ENCODE measurements at regions not wholly inside any gene's neighbourhood (a gene's known extent, or its start where the extent isn't known, plus 50 kb on each side); places are given as distances from the start of the nearest gene placed in this dataset.

- TF ChIP-seq, protein P1, sequence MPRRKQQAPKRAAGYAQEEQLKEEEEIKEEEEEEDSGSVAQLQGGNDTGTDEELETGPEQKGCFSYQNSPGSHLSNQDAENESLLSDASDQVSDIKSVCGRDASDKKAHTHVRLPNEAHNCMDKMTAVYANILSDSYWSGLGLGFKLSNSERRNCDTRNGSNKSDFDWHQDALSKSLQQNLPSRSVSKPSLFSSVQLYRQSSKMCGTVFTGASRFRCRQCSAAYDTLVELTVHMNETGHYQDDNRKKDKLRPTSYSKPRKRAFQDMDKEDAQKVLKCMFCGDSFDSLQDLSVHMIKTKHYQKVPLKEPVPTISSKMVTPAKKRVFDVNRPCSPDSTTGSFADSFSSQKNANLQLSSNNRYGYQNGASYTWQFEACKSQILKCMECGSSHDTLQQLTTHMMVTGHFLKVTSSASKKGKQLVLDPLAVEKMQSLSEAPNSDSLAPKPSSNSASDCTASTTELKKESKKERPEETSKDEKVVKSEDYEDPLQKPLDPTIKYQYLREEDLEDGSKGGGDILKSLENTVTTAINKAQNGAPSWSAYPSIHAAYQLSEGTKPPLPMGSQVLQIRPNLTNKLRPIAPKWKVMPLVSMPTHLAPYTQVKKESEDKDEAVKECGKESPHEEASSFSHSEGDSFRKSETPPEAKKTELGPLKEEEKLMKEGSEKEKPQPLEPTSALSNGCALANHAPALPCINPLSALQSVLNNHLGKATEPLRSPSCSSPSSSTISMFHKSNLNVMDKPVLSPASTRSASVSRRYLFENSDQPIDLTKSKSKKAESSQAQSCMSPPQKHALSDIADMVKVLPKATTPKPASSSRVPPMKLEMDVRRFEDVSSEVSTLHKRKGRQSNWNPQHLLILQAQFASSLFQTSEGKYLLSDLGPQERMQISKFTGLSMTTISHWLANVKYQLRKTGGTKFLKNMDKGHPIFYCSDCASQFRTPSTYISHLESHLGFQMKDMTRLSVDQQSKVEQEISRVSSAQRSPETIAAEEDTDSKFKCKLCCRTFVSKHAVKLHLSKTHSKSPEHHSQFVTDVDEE (CRISPR knock-in tag; IDR thresholded peaks at IDR 0.05) = no peak
- TF ChIP-seq ARNTL (CRISPR knock-in tag; IDR thresholded peaks at IDR 0.05; ENCODE audit: borderline replicate concordance, low read depth) (no peak), TOX (CRISPR knock-in tag; IDR thresholded peaks at IDR 0.05; ENCODE audit: borderline replicate concordance) (no peak), ZNF565 (CRISPR knock-in tag; conservative IDR thresholded peaks at IDR 0.05; ENCODE audit: low read depth) (no peak), ISL1 (CRISPR knock-in tag; IDR thresholded peaks at IDR 0.05) (no peak), ZFP3 (CRISPR knock-in tag; IDR thresholded peaks at IDR 0.05) (no peak), RARB (CRISPR knock-in tag; IDR thresholded peaks at IDR 0.05) (no peak), PPARA (CRISPR knock-in tag; IDR thresholded peaks at IDR 0.05; ENCODE audit: borderline replicate concordance) (no peak), GLIS3 (CRISPR knock-in tag; IDR thresholded peaks at IDR 0.05) (no peak), ZNF8 (CRISPR knock-in tag; IDR thresholded peaks at IDR 0.05) (no peak)
- ATAC-seq = no peak
These were observed 192.7 kb downstream of the GALR1 start for GRCh38 chr18:77442393-77442792.

DNA sequence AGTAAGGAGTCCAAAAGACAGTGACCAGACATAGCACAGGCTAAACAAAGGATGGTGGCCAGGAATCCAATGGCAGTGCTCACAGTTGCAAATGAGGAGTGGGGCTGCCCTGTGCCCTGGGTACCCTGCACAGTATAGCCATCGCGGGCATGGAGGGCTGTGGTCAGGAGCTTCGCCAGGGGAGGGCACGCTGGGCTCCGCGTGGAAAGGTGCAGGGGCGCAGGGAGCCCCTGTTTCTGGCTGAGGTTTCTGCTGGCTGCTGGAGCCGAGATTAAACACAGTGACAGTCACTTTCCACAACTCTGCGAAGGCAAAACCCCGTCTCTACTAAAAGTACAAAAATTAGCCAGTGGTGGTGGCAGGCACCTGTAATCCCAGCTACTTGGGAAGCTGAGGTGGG, 194.7 kb downstream of the GALR1 start:
- ATAC-seq = no peak
- TF ChIP-seq ZFP30 (CRISPR knock-in tag; IDR thresholded peaks at IDR 0.05) (no peak), ARNTL (CRISPR knock-in tag; IDR thresholded peaks at IDR 0.05; ENCODE audit: borderline replicate concordance, low read depth) (no peak), ESRRG (CRISPR knock-in tag; IDR thresholded peaks at IDR 0.05) (no peak), ISL1 (CRISPR knock-in tag; IDR thresholded peaks at IDR 0.05) (no peak), TOX (CRISPR knock-in tag; IDR thresholded peaks at IDR 0.05; ENCODE audit: borderline replicate concordance) (no peak), PPARA (CRISPR knock-in tag; IDR thresholded peaks at IDR 0.05; ENCODE audit: borderline replicate concordance) (no peak), OSR1 (CRISPR knock-in tag; IDR thresholded peaks at IDR 0.05) (no peak), TCF4 (CRISPR knock-in tag; IDR thresholded peaks at IDR 0.05; ENCODE audit: borderline replicate concordance) (no peak), BACH2 (CRISPR knock-in tag; IDR thresholded peaks at IDR 0.05; ENCODE audit: borderline replicate concordance) (no peak), RARB (CRISPR knock-in tag; IDR thresholded peaks at IDR 0.05) (no peak), POU6F1 (CRISPR knock-in tag; IDR thresholded peaks at IDR 0.05; ENCODE audit: borderline replicate concordance, low read depth) (no peak), ZNF8 (CRISPR knock-in tag; IDR thresholded peaks at IDR 0.05) (no peak), ZNF565 (CRISPR knock-in tag; conservative IDR thresholded peaks at IDR 0.05; ENCODE audit: low read depth) (no peak), ZFP3 (CRISPR knock-in tag; IDR thresholded peaks at IDR 0.05) (no peak), PATZ1 (CRISPR knock-in tag; IDR thresholded peaks at IDR 0.05; ENCODE audit: borderline replicate concordance) (no peak), ZC3H10 (CRISPR knock-in tag; IDR thresholded peaks at IDR 0.05) (no peak), GLIS3 (CRISPR knock-in tag; IDR thresholded peaks at IDR 0.05) (no peak), CSDC2 (CRISPR knock-in tag; IDR thresholded peaks at IDR 0.05) (no peak)
- TF ChIP-seq, protein P1 (CRISPR knock-in tag; IDR thresholded peaks at IDR 0.05) = no peak
- TF ChIP-seq, protein P2, sequence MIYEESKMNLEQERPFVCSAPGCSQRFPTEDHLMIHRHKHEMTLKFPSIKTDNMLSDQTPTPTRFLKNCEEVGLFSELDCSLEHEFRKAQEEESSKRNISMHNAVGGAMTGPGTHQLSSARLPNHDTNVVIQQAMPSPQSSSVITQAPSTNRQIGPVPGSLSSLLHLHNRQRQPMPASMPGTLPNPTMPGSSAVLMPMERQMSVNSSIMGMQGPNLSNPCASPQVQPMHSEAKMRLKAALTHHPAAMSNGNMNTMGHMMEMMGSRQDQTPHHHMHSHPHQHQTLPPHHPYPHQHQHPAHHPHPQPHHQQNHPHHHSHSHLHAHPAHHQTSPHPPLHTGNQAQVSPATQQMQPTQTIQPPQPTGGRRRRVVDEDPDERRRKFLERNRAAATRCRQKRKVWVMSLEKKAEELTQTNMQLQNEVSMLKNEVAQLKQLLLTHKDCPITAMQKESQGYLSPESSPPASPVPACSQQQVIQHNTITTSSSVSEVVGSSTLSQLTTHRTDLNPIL (CRISPR knock-in tag; IDR thresholded peaks at IDR 0.05; ENCODE audit: low read depth) = no peak
